Endothelial cell of umbilical vein (primary cell): ENCODE measurements at regions not wholly inside any gene's neighbourhood (a gene's known extent, or its start where the extent isn't known, plus 50 kb on each side); places are given as distances from the start of the nearest gene placed in this dataset.

Experiments used
- CTCF ChIP-seq, 2 donors: IDR thresholded peaks; 1 replicate in 1 of 2; 2 replicates in 1 of 2; pipeline ENCODE4 v1.5.1; 2011; ENCODE audit warnings: low read length in 2 of 2, mild to moderate bottlenecking in 2 of 2, moderate library complexity in 2 of 2, control low read depth in 1 of 2, inconsistent platforms in 1 of 2, low read depth in 1 of 2; ENCODE audit not compliant: insufficient read depth in 1 of 2; ENCODE audit errors: extremely low read depth in 1 of 2
- EZH2 ChIP-seq: IDR thresholded peaks from 2 replicates; pipeline ENCODE4 v1.6.1; 2012; ENCODE audit warnings: borderline replicate concordance, low read depth, mild to moderate bottlenecking, moderate library complexity, low read length, inconsistent platforms; ENCODE audit not compliant: severe bottlenecking
- POLR2A ChIP-seq: IDR thresholded peaks from 2 replicates; pipeline ENCODE4 v1.6.1; 2012; ENCODE audit warnings: low read depth, mild to moderate bottlenecking, control low read depth, low read length
- POLR2AphosphoS5 ChIP-seq: IDR thresholded peaks from 2 replicates; pipeline ENCODE4 v1.6.1; 2012; ENCODE audit warnings: low read depth, mild to moderate bottlenecking, control low read depth, low read length, moderate library complexity; ENCODE audit not compliant: insufficient read depth
- TF ChIP-seq, protein P1 (sequence below): IDR thresholded peaks from 2 replicates; pipeline ENCODE4 v1.6.1; 2011; ENCODE audit not compliant: insufficient read depth, insufficient read length

GRCh38 chr2:219980638-219981037 lies 353.2 kb downstream of the SLC4A3 start:
- TF ChIP-seq, protein P1, sequence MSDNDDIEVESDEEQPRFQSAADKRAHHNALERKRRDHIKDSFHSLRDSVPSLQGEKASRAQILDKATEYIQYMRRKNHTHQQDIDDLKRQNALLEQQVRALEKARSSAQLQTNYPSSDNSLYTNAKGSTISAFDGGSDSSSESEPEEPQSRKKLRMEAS = no peak
- TF ChIP-seq CTCF (IDR thresholded peaks at IDR 0.05; ENCODE audit: extremely low read depth in 1 of 2, insufficient read depth in 1 of 2, low read depth in 1 of 2, low read length in 2 of 2) = no peak
- TF ChIP-seq POLR2A = no peak
- no peak for TF ChIP-seq EZH2
- no peak for TF ChIP-seq POLR2AphosphoS5
